Upper lobe of right lung (tissue), 1 donor: ENCODE measurements at regions not wholly inside any gene's neighbourhood (a gene's known extent, or its start where the extent isn't known, plus 50 kb on each side); places are given as distances from the start of the nearest gene placed in this dataset.
"Not testable (repeated sequence)": the region's sequence is repeated elsewhere in the genome, so short reads cannot be mapped to it uniquely, and the experiment has no call there.

Experiments used
- ATAC-seq: fragments of 200-7000 bp; cut with Tn5 transposase; one replicate; pipeline ENCODE4 v1.9.1; 2020; ENCODE audit warnings: mild to moderate bottlenecking, moderate library complexity
- DNase-seq: peaks from one replicate; pipeline ENCODE4 v3.0.0-alpha.2; 2020
- H3K27ac ChIP-seq: fragments of 200-600 bp; one replicate; pipeline ENCODE4 v1.8.0; 2022
- H3K27me3 ChIP-seq: fragments of 200-600 bp; one replicate; pipeline ENCODE4 v1.8.0; 2022; ENCODE audit warnings: mild to moderate bottlenecking
- H3K36me3 ChIP-seq: fragments of 200-600 bp; one replicate; pipeline ENCODE4 v1.8.0; 2022
- H3K4me1 ChIP-seq: fragments of 200-600 bp; one replicate; pipeline ENCODE4 v1.8.0; 2022
- H3K4me3 ChIP-seq: fragments of 200-600 bp; one replicate; pipeline ENCODE4 v1.8.0; 2022; ENCODE audit warnings: mild to moderate bottlenecking
- H3K9me3 ChIP-seq: fragments of 200-600 bp; one replicate; pipeline ENCODE4 v1.8.0; 2022
- CTCF ChIP-seq: fragments of 200-600 bp; IDR thresholded peaks from one replicate; pipeline ENCODE4 v1.8.0; 2022; ENCODE audit warnings: antibody characterized with exemption
- intact Hi-C: fragments of 100-400 bp; cut with DNase I; formaldehyde crosslinking; loops from one replicate; pipeline ENCODE4 v1.11.0; 2022
- donor health status: DM: no; HTN: yes; CAD: no; lungs with severe emphysema.

DNA sequence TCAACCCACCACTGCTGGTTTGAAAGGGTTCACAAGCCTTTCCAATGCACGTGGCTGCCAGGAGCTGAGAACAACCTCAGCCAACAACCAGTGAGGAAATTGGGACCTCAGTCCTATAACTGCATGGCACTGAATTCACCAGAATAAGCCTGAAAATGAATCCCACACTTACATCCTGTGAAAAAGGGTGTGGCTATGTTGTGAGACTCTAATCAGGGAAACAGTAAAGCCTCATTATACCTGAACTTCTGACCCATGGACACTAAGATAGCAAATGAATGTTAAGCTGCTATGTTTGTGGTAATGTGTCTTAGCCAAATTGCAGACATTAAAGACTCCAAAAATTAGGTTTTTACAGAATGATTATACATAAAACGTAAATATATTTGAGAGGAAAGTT is 515.8 kb downstream of the IRS1 start:
- H3K27ac ChIP-seq: no peak overlapping the region
- intact Hi-C loops: no loop called here
- DNase-seq (no peak), ATAC-seq (no peak)
- no peaks in the 10 kb centered on the region for H3K9me3 ChIP-seq
- no peak overlapping the region for H3K4me3 ChIP-seq
- no peak for TF ChIP-seq CTCF
- no peaks in the 10 kb centered on the region for H3K27me3 ChIP-seq
- H3K36me3 ChIP-seq: no peaks in the 10 kb centered on the region
- no peaks in the 10 kb centered on the region for H3K4me1 ChIP-seq

GRCh38 chr2:226282151-226282550 is 517.5 kb downstream of the IRS1 start:
- H3K9me3 ChIP-seq: no peaks in the 10 kb centered on the region
- ATAC-seq (no peak), DNase-seq (no peak)
- no peaks in the 10 kb centered on the region for H3K36me3 ChIP-seq
- TF ChIP-seq CTCF: no peak
- H3K27me3 ChIP-seq: no peaks in the 10 kb centered on the region
- intact Hi-C loops: no loop called here
- H3K4me1 ChIP-seq: no peaks in the 10 kb centered on the region
- no peak overlapping the region for H3K4me3 ChIP-seq
- no peak overlapping the region for H3K27ac ChIP-seq

DNA sequence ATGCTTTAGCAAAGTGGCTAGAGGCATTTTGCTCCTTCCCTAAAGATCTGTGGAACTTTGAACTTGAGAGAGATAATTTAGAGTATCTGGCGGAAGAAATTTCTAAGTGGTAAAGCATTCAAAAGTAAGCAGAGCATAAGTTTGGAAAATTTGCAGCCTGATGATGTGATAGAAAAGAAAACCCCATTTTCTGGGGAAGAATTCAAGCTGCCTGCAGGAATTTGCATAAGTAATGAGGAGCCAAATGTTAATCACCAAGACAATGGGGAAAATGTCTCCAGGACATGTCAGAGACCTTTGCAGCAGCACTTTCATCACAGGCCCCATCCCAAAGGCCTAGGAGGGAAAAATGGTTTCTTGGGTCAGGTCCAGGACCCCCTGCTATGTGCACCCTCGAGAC is 519.5 kb downstream of the IRS1 start:
- intact Hi-C loops, DNase-seq, H3K9me3 ChIP-seq, ATAC-seq, H3K27me3 ChIP-seq, H3K4me3 ChIP-seq, H3K27ac ChIP-seq, H3K4me1 ChIP-seq, H3K36me3 ChIP-seq: not testable (repeated sequence)

DNA sequence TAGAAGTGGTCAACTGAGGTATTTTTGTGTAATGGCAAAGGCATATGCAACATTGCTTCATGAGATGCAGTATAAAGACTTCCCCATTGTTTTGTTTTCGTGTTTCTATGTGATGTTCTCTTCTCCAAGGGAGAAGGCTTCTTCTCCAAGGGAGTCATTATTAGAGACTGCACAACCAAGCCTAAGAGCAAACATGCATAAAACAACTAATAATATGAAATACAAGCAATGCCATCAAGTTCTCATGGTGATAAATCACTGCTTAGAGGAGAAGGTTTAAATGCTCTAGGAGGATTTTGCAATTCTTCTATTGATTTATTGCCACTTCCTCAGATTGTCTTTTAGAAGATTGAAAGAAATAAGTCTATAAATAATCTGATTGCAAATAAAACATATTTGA is 524.4 kb downstream of the IRS1 start:
- no peaks in the 10 kb centered on the region for H3K36me3 ChIP-seq
- intact Hi-C loops: no loop called here
- H3K4me3 ChIP-seq: no peak overlapping the region
- DNase-seq (no peak), ATAC-seq (no peak)
- H3K27ac ChIP-seq: no peak overlapping the region
- H3K9me3 ChIP-seq: no peaks in the 10 kb centered on the region
- H3K27me3 ChIP-seq: no peaks in the 10 kb centered on the region
- TF ChIP-seq CTCF: no peak
- H3K4me1 ChIP-seq: no peaks in the 10 kb centered on the region

GRCh38 chr2:226274143-226274542 is 525.5 kb downstream of the IRS1 start:
- Histone ChIP-seq H3K27ac (no peak overlapping the region), H3K36me3 (no peaks in the 10 kb centered on the region), H3K4me3 (no peak overlapping the region), H3K27me3 (no peaks in the 10 kb centered on the region), H3K9me3 (no peaks in the 10 kb centered on the region), H3K4me1 (no peaks in the 10 kb centered on the region)
- ATAC-seq (no peak), DNase-seq (no peak)
- no peak for TF ChIP-seq CTCF
- intact Hi-C loops: no loop called here

GRCh38 chr2:226273440-226273839 is 526.2 kb downstream of the IRS1 start:
- H3K27ac ChIP-seq: no peak overlapping the region
- intact Hi-C loops: no loop called here
- H3K4me3 ChIP-seq: no peak overlapping the region
- H3K9me3 ChIP-seq: no peaks in the 10 kb centered on the region
- ATAC-seq (no peak), DNase-seq (no peak)
- TF ChIP-seq CTCF: no peak
- no peaks in the 10 kb centered on the region for H3K27me3 ChIP-seq
- H3K4me1 ChIP-seq: no peaks in the 10 kb centered on the region
- H3K36me3 ChIP-seq: no peaks in the 10 kb centered on the region
